PC-3 (cell line): ENCODE measurements at regions not wholly inside any gene's neighbourhood (a gene's known extent, or its start where the extent isn't known, plus 50 kb on each side); places are given as distances from the start of the nearest gene placed in this dataset.

Experiments
- ATAC-seq: fragments of 200-7000 bp; cut with Tn5 transposase; 2 replicates; pipeline ENCODE4 v1.9.1; 2020; ENCODE audit warnings: mild to moderate bottlenecking, moderate library complexity
- BruUV-seq: library from RNA; stranded (reverse); fragments of 400-500 nt; replicated peaks from 2 replicates; lab custom pipeline; 2021; lab: Mats Ljungman, UMichigan
- CTCF ChIA-PET: fragments of 300-600 bp; sonication (Branson Sonifier 250); formaldehyde crosslinking; loops from one replicate; lab custom pipeline; 2022; ENCODE audit warnings: antibody characterized with exemption; lab: Charles Lee
- POLR2A ChIA-PET: fragments of 300-600 bp; sonication (Branson Sonifier 250); formaldehyde crosslinking; loops from one replicate; lab custom pipeline; 2022; ENCODE audit warnings: antibody characterized with exemption; ENCODE audit not compliant: unreplicated experiment; lab: Charles Lee
- DNase-seq: peaks from one replicate; pipeline ENCODE4 v3.0.0-alpha.2; 2015
- H2AFZ ChIP-seq: fragments of 300-600 bp; sonication (generic); 2 replicates; pipeline ENCODE4 v1.6.0; 2016; ENCODE audit warnings: antibody characterized with exemption, low read length
- H3F3A ChIP-seq: fragments of 300-600 bp; sonication (generic); one replicate; pipeline ENCODE4 v1.6.0; 2017; ENCODE audit warnings: antibody characterized with exemption, low read length, control low read depth, mild to moderate bottlenecking; ENCODE audit not compliant: unreplicated experiment
- H3K27ac ChIP-seq: fragments of 300-600 bp; sonication (generic); 2 replicates; pipeline ENCODE4 v1.5.1; 2016; ENCODE audit warnings: mild to moderate bottlenecking, low read length
- H3K27me3 ChIP-seq: fragments of 300-600 bp; sonication (generic); 2 replicates; pipeline ENCODE4 v1.6.1; 2016; ENCODE audit warnings: low read length, mixed read lengths
- H3K36me3 ChIP-seq: fragments of 300-600 bp; sonication (generic); 2 replicates; pipeline ENCODE4 v1.6.1; 2016; ENCODE audit warnings: low read depth, mixed run types, low read length, mixed read lengths
- H3K4me1 ChIP-seq: fragments of 300-600 bp; sonication (generic); 2 replicates; pipeline ENCODE4 v1.5.1; 2016; ENCODE audit warnings: low read length; ENCODE audit not compliant: insufficient read depth
- H3K4me2 ChIP-seq: fragments of 300-600 bp; sonication (generic); 2 replicates; pipeline ENCODE4 v1.6.0; 2016; ENCODE audit warnings: low read length
- H3K4me3 ChIP-seq: fragments of 300-600 bp; sonication (generic); 2 replicates; pipeline ENCODE4 v1.5.1; 2016; ENCODE audit warnings: mild to moderate bottlenecking, low read length, mixed read lengths
- H3K79me2 ChIP-seq: fragments of 300-600 bp; sonication (generic); 2 replicates; pipeline ENCODE4 v1.6.1; 2017; ENCODE audit warnings: low read length, mixed read lengths
- H3K9ac ChIP-seq: fragments of 300-600 bp; sonication (generic); 2 replicates; pipeline ENCODE4 v1.6.0; 2016; ENCODE audit warnings: mild to moderate bottlenecking, low read length
- H3K9me2 ChIP-seq: fragments of 300-600 bp; sonication (generic); replicated peaks from 2 replicates; pipeline ENCODE4 v1.6.1; 2016; ENCODE audit warnings: mixed run types, low read length, mixed read lengths
- H3K9me3 ChIP-seq: fragments of 300-600 bp; sonication (generic); 2 replicates; pipeline ENCODE4 v1.6.1; 2016; ENCODE audit warnings: low read length, mixed read lengths
- H4K20me1 ChIP-seq: fragments of 300-600 bp; sonication (generic); 2 replicates; pipeline ENCODE4 v1.6.1; 2016; ENCODE audit warnings: low read length, mixed read lengths
- EZH2 ChIP-seq: fragments of 300-600 bp; sonication (generic); IDR thresholded peaks from one replicate; pipeline ENCODE4 v1.6.1; 2017; ENCODE audit warnings: antibody characterized with exemption, mild to moderate bottlenecking, low read length; ENCODE audit not compliant: unreplicated experiment
- EZH2phosphoT487 ChIP-seq: fragments of 300-600 bp; sonication (generic); IDR thresholded peaks from 2 replicates; pipeline ENCODE4 v1.6.1; 2018; ENCODE audit warnings: mild to moderate bottlenecking, antibody characterized with exemption, low read length, borderline replicate concordance
- intact Hi-C: fragments of 100-400 bp; cut with micrococcal nuclease; formaldehyde crosslinking; loops from 2 replicates; pipeline ENCODE4 v1.9.0; 2023
- TF ChIP-seq, protein P1 (sequence below): fragments of 300-600 bp; sonication (generic); conservative IDR thresholded peaks from 2 replicates; pipeline ENCODE4 v1.5.1; 2017; ENCODE audit warnings: antibody characterized with exemption, low read depth, mild to moderate bottlenecking, low read length

DNA sequence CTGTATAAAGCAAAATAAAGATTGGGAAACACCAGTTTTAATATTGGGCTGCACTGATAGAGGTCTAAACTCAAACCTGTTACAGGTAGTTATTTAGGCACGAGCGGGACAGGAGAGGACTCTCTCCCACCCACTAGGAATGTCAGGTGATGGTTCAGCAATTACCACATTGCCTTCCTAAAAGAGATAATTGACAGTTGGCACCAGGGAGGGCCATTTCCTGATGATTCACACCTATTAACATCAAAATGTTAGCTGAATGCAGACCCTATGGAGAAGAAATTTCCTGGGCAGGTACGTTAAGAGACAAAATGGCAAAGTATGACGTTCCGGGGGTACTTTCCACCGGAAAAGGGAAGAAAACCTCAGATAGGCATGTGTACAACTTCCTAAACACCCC lies 272.6 kb downstream of the SDHAF3 start:
- Histone ChIP-seq H3K27ac (no peak overlapping the region), H3K4me1 (no peaks in the 10 kb centered on the region)

DNA sequence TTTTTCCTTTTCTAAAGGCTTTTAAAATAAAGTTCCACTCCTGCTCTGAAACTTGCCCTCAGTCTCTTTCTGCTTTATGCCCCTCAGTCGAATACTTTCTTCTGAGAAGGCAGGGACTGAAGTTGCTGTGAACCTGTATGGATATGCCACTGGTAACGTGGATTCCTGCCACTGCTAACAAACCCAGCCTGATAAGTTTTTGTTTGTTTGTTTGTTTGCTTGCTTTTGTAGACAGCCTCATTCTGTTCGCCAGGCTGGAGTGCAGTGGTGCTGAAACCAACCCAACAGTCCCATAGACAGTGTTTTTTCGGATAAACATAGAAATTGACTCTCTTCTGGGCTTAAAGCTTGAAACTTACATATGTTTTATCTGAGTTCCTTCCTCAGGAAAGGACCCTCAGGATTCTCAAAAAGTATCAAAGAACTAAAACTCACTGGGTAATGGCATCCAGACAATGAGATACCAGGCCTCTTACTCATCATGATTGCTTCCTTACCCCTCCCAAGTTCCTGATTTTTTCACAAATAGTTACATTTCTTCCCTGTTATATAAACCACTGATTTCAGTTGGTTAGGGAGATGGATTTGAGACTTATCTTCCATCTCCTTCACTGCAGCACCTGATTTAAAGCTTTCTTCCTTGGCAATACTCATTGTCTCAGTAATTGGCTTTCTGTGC lies 273.6 kb downstream of the SDHAF3 start:
- Histone ChIP-seq H3K9me3 (no peaks in the 10 kb centered on the region), H3K79me2 (no peaks in the 10 kb centered on the region), H4K20me1 (no peaks in the 10 kb centered on the region), H3K9ac (no peak overlapping the region), H3K36me3 (no peaks in the 10 kb centered on the region), H3K27me3 (no peaks in the 10 kb centered on the region; the same call in 1 of the 2 replicates), H3K4me1 (no peaks in the 10 kb centered on the region), H2AFZ (no peak overlapping the region), H3F3A (no peaks in the 10 kb centered on the region), H3K27ac (no peak overlapping the region), H3K4me2 (no peak overlapping the region), H3K4me3 (no peak overlapping the region), H3K9me2 (no peaks in the 10 kb centered on the region)
- DNase-seq (no peak), ATAC-seq (no peak)
- ChIA-PET CTCF (no interaction called here), POLR2A (no interaction called here)
- TF ChIP-seq, protein P1, sequence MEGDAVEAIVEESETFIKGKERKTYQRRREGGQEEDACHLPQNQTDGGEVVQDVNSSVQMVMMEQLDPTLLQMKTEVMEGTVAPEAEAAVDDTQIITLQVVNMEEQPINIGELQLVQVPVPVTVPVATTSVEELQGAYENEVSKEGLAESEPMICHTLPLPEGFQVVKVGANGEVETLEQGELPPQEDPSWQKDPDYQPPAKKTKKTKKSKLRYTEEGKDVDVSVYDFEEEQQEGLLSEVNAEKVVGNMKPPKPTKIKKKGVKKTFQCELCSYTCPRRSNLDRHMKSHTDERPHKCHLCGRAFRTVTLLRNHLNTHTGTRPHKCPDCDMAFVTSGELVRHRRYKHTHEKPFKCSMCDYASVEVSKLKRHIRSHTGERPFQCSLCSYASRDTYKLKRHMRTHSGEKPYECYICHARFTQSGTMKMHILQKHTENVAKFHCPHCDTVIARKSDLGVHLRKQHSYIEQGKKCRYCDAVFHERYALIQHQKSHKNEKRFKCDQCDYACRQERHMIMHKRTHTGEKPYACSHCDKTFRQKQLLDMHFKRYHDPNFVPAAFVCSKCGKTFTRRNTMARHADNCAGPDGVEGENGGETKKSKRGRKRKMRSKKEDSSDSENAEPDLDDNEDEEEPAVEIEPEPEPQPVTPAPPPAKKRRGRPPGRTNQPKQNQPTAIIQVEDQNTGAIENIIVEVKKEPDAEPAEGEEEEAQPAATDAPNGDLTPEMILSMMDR, result no peak
- BruUV-seq, result no TSS peak
- intact Hi-C loops, result no loop called here

More for the DNA sequence above, 272.6 kb downstream of the SDHAF3 start:
- intact Hi-C loops, result no loop called here
- H3F3A ChIP-seq, result no peaks in the 10 kb centered on the region
- H3K4me3 ChIP-seq, result no peak overlapping the region
- no peaks in the 10 kb centered on the region for H3K9me2 ChIP-seq
- no peak overlapping the region for H2AFZ ChIP-seq
- no peaks in the 10 kb centered on the region; the same call in 1 of the 2 replicates for H3K27me3 ChIP-seq
- no peak overlapping the region for H3K4me2 ChIP-seq
- DNase-seq, result no peak
- H3K79me2 ChIP-seq, result no peaks in the 10 kb centered on the region
- H3K9ac ChIP-seq, result no peak overlapping the region
- no peaks in the 10 kb centered on the region for H3K36me3 ChIP-seq
- ATAC-seq, result no peak
- no peaks in the 10 kb centered on the region for H3K9me3 ChIP-seq
- POLR2A ChIA-PET, result no interaction called here
- TF ChIP-seq, protein P1, result no peak
- no peak for TF ChIP-seq EZH2phosphoT487
- TF ChIP-seq EZH2, result no peak
- no peaks in the 10 kb centered on the region for H4K20me1 ChIP-seq
- CTCF ChIA-PET, result no interaction called here
- BruUV-seq, result no TSS peak

DNA sequence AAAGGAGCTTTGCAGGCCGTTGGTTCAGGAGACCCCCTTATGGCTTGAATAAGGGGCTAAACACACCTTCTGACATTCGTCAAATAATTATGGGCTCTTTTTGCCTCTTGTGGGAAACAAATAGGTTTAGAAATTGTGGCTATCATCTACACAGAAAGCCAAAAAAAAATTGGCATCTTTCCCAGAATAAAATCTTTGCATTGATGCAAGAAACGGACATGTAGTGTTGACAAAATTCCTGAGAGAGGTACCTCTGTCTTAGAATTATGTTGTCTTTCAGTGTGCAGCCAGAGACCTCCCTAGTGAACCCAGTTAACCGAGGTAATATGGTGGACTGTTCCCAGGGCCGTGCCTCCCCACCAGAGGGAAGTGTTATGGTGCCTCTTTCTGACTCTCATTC lies 283.9 kb downstream of the SDHAF3 start:
- no peak for DNase-seq
- CTCF ChIA-PET, result no interaction called here

More for the DNA sequence above, 283.9 kb downstream of the SDHAF3 start:
- Histone ChIP-seq H3K9me2 (no peaks in the 10 kb centered on the region), H3K36me3 (no peaks in the 10 kb centered on the region), H3K79me2 (no peaks in the 10 kb centered on the region), H3F3A (no peaks in the 10 kb centered on the region), H2AFZ (no peak overlapping the region), H3K9ac (no peak overlapping the region), H3K27ac (no peak overlapping the region), H3K27me3 (peaks cover 15% of the 10 kb centered on the region; the same call in 1 of the 2 replicates), H4K20me1 (no peaks in the 10 kb centered on the region), H3K4me2 (no peak overlapping the region), H3K4me1 (no peaks in the 10 kb centered on the region), H3K4me3 (no peak overlapping the region), H3K9me3 (no peaks in the 10 kb centered on the region)
- POLR2A ChIA-PET, result no interaction called here
- TF ChIP-seq EZH2phosphoT487 (no peak), EZH2 (no peak)
- TF ChIP-seq, protein P1, result no peak
- intact Hi-C loops, result no loop called here
- no TSS peak for BruUV-seq
- no peak for ATAC-seq
